Stomach smooth muscle (tissue), 2 donors: ENCODE measurements at regions not wholly inside any gene's neighbourhood (a gene's known extent, or its start where the extent isn't known, plus 50 kb on each side); places are given as distances from the start of the nearest gene placed in this dataset.
"Not testable (repeated sequence)": the region's sequence is repeated elsewhere in the genome, so short reads cannot be mapped to it uniquely, and the experiment has no call there.

Experiments used
- H3K27ac ChIP-seq: one replicate; pipeline ENCODE4 v1.7.0; 2013; ENCODE audit warnings: mild to moderate bottlenecking, low read length, inconsistent platforms
- H3K27me3 ChIP-seq, 2 donors: one replicate each; pipeline ENCODE4 v1.7.0; 2013; ENCODE audit warnings: low read length in 2 of 2; ENCODE audit not compliant: insufficient read depth in 2 of 2, control insufficient read depth in 1 of 2
- H3K36me3 ChIP-seq, 2 donors: one replicate each; pipeline ENCODE4 v1.7.0; 2013; ENCODE audit warnings: low read length in 2 of 2; ENCODE audit not compliant: control insufficient read depth in 2 of 2, insufficient read depth in 2 of 2
- H3K4me1 ChIP-seq: one replicate; pipeline ENCODE4 v1.7.0; 2013; ENCODE audit warnings: low read length; ENCODE audit not compliant: control insufficient read depth, insufficient read depth
- H3K4me3 ChIP-seq, 2 donors: one replicate each; pipeline ENCODE4 v1.7.0; 2013; ENCODE audit warnings: low read length in 2 of 2
- H3K9ac ChIP-seq, 2 donors: one replicate each; pipeline ENCODE4 v1.7.0; 2013; ENCODE audit warnings: low read length in 2 of 2, mild to moderate bottlenecking in 1 of 2
- H3K9me3 ChIP-seq, 2 donors: one replicate each; pipeline ENCODE4 v1.7.0; 2013; ENCODE audit warnings: low read length in 2 of 2; ENCODE audit not compliant: control insufficient read depth in 2 of 2
- donor health status: healthy.
- donor health status: Pancreatic carcinoma.

- no peaks in the 10 kb centered on the region for H3K27me3 ChIP-seq
- no peak overlapping the region for H3K27ac ChIP-seq
- H3K36me3 ChIP-seq: no peaks in the 10 kb centered on the region
- no peaks in the 10 kb centered on the region for H3K4me1 ChIP-seq
- no peaks in the 10 kb centered on the region for H3K9me3 ChIP-seq
- H3K4me3 ChIP-seq: no peak overlapping the region
- H3K9ac ChIP-seq: no peak overlapping the region
These were observed 901.7 kb upstream of the CITED2 start for GRCh38 chr6:140276133-140276532.

- no peaks in the 10 kb centered on the region for H3K9me3 ChIP-seq
- no peak overlapping the region for H3K4me3 ChIP-seq
- H3K36me3 ChIP-seq: no peaks in the 10 kb centered on the region
- no peaks in the 10 kb centered on the region for H3K4me1 ChIP-seq
- H3K27me3 ChIP-seq: no peaks in the 10 kb centered on the region
- no peak overlapping the region for H3K9ac ChIP-seq
- no peak overlapping the region for H3K27ac ChIP-seq
These were observed 901.3 kb upstream of the CITED2 start for GRCh38 chr6:140275725-140276124.

GRCh38 chr6:140274548-140274947 is 900.1 kb upstream of the CITED2 start:
- Histone ChIP-seq H3K27ac (no peak overlapping the region), H3K4me1 (no peaks in the 10 kb centered on the region), H3K4me3 (no peak overlapping the region), H3K36me3 (no peaks in the 10 kb centered on the region), H3K9me3 (no peaks in the 10 kb centered on the region), H3K27me3 (no peaks in the 10 kb centered on the region), H3K9ac (no peak overlapping the region)

- Histone ChIP-seq H3K27me3 (no peaks in the 10 kb centered on the region), H3K36me3 (no peaks in the 10 kb centered on the region), H3K4me1 (no peaks in the 10 kb centered on the region), H3K9me3 (peaks cover 0 to 2% of the 10 kb centered on the region in 2 donors), H3K9ac (no peak overlapping the region), H3K27ac (no peak overlapping the region), H3K4me3 (no peak overlapping the region)
These were observed 897.4 kb upstream of the CITED2 start for GRCh38 chr6:140271759-140272377.

- H3K9ac ChIP-seq: no peak overlapping the region
- H3K36me3 ChIP-seq: no peaks in the 10 kb centered on the region
- H3K4me1 ChIP-seq: no peaks in the 10 kb centered on the region
- H3K4me3 ChIP-seq: no peak overlapping the region
- no peak overlapping the region for H3K27ac ChIP-seq
- no peaks in the 10 kb centered on the region for H3K27me3 ChIP-seq
- peaks cover 0 to 2% of the 10 kb centered on the region in 2 donors for H3K9me3 ChIP-seq
These were observed 895.2 kb upstream of the CITED2 start for GRCh38 chr6:140269591-140270165.

- Histone ChIP-seq H3K9ac (no peak overlapping the region), H3K36me3 (no peaks in the 10 kb centered on the region), H3K4me1 (no peaks in the 10 kb centered on the region), H3K27ac (no peak overlapping the region), H3K9me3 (peaks cover 0 to 2% of the 10 kb centered on the region in 2 donors), H3K4me3 (no peak overlapping the region), H3K27me3 (no peaks in the 10 kb centered on the region)
These were observed 890.0 kb upstream of the CITED2 start for GRCh38 chr6:140264431-140264830.

GRCh38 chr6:140258302-140258701 is 883.9 kb upstream of the CITED2 start:
- H3K4me1 ChIP-seq, H3K36me3 ChIP-seq, H3K4me3 ChIP-seq: not testable (repeated sequence)

GRCh38 chr6:140256248-140256647 is 881.8 kb upstream of the CITED2 start:
- Histone ChIP-seq H3K9ac (no peak overlapping the region), H3K36me3 (no peaks in the 10 kb centered on the region), H3K27me3 (no peaks in the 10 kb centered on the region), H3K4me3 (no peak overlapping the region), H3K27ac (no peak overlapping the region), H3K9me3 (no peaks in the 10 kb centered on the region), H3K4me1 (no peaks in the 10 kb centered on the region)

More at GRCh38 chr6:140258302-140258701, 883.9 kb upstream of the CITED2 start:
- H3K9ac ChIP-seq, H3K9me3 ChIP-seq, H3K27me3 ChIP-seq, H3K27ac ChIP-seq: not testable (repeated sequence)

- no peaks in the 10 kb centered on the region for H3K4me1 ChIP-seq
- H3K9me3 ChIP-seq: no peaks in the 10 kb centered on the region
- H3K36me3 ChIP-seq: no peaks in the 10 kb centered on the region
- H3K27ac ChIP-seq: no peak overlapping the region
- H3K4me3 ChIP-seq: no peak overlapping the region
- H3K27me3 ChIP-seq: no peaks in the 10 kb centered on the region
- H3K9ac ChIP-seq: no peak overlapping the region
These were observed 878.6 kb upstream of the CITED2 start for GRCh38 chr6:140253096-140253495.

GRCh38 chr6:140252099-140252498 is 877.7 kb upstream of the CITED2 start:
- no peak overlapping the region for H3K4me3 ChIP-seq
- no peaks in the 10 kb centered on the region for H3K36me3 ChIP-seq
- no peak overlapping the region for H3K9ac ChIP-seq
- no peaks in the 10 kb centered on the region for H3K9me3 ChIP-seq
- H3K27ac ChIP-seq: no peak overlapping the region
- H3K27me3 ChIP-seq: no peaks in the 10 kb centered on the region
- H3K4me1 ChIP-seq: no peaks in the 10 kb centered on the region

- H3K27me3 ChIP-seq: no peaks in the 10 kb centered on the region
These were observed 871.0 kb upstream of the CITED2 start for GRCh38 chr6:140245296-140246040.

More at GRCh38 chr6:140245296-140246040, 871.0 kb upstream of the CITED2 start:
- H3K9ac ChIP-seq: no peak overlapping the region
- H3K9me3 ChIP-seq: peaks cover 0 to 3% of the 10 kb centered on the region in 2 donors
- no peaks in the 10 kb centered on the region for H3K36me3 ChIP-seq
- H3K27ac ChIP-seq: no peak overlapping the region
- H3K4me3 ChIP-seq: no peak overlapping the region
- no peaks in the 10 kb centered on the region for H3K4me1 ChIP-seq
